Kidney (tissue), 10 donors: ENCODE measurements at regions not wholly inside any gene's neighbourhood (a gene's known extent, or its start where the extent isn't known, plus 50 kb on each side); places are given as distances from the start of the nearest gene placed in this dataset.
"Not testable (repeated sequence)": the region's sequence is repeated elsewhere in the genome, so short reads cannot be mapped to it uniquely, and the experiment has no call there.

Source experiments
- DNase-seq, 5 donors: peaks; one replicate each; pipeline ENCODE4 v3.0.0-alpha.2; 2013 to 2020
- FAIRE-seq: peaks from 2 replicates; lab custom pipeline; 2012; peaks lifted over from hg19 to GRCh38; lab: Jason Lieb, UNC
- H3K27ac ChIP-seq, 2 donors: one replicate each; pipeline ENCODE4 v1.7.0; 2013; ENCODE audit warnings: low read depth in 2 of 2, low read length in 2 of 2, inconsistent platforms in 1 of 2
- H3K27me3 ChIP-seq: one replicate; pipeline ENCODE4 v1.7.1; 2013; ENCODE audit warnings: low read length, inconsistent platforms; ENCODE audit not compliant: control insufficient read depth, insufficient read depth
- H3K36me3 ChIP-seq, 3 donors: one replicate each; pipeline versions ENCODE4 v1.7.0 to v1.7.1; 2013; ENCODE audit warnings: low read length in 3 of 3, control low read depth in 1 of 3, inconsistent platforms in 1 of 3; ENCODE audit not compliant: insufficient read depth in 3 of 3, control insufficient read depth in 2 of 3
- H3K4me1 ChIP-seq, 3 donors: one replicate each; pipeline versions ENCODE4 v1.7.0 to v1.7.1; 2013; ENCODE audit warnings: low read length in 3 of 3, inconsistent platforms in 1 of 3, low read depth in 1 of 3; ENCODE audit not compliant: control insufficient read depth in 2 of 3, insufficient read depth in 2 of 3
- H3K4me3 ChIP-seq, 3 donors: one replicate each; pipeline versions ENCODE4 v1.7.0 to v1.8.1; 2013; ENCODE audit warnings: low read length in 3 of 3, control low read depth in 1 of 3, inconsistent platforms in 1 of 3
- H3K9ac ChIP-seq, 3 donors: one replicate each; pipeline versions ENCODE4 v1.7.0 to v1.7.1; 2013; ENCODE audit warnings: low read length in 3 of 3, control low read depth in 1 of 3, inconsistent platforms in 1 of 3
- H3K9me3 ChIP-seq, 3 donors: one replicate each; pipeline versions ENCODE4 v1.7.0 to v1.7.1; 2013; ENCODE audit warnings: low read length in 3 of 3, control low read depth in 1 of 3, inconsistent platforms in 1 of 3; ENCODE audit not compliant: control insufficient read depth in 2 of 3, insufficient read depth in 1 of 3
- intact Hi-C: fragments of 100-400 bp; cut with DNase I; formaldehyde crosslinking; loops from one replicate; pipeline ENCODE4 v1.11.1; 2022
- donor health status: control.
- donor health status: control.
- donor health status: DM: yes; HTN: yes; CAD: no.
- donor health status: Normal renal cell carcinoma (clear cell type).

DNA sequence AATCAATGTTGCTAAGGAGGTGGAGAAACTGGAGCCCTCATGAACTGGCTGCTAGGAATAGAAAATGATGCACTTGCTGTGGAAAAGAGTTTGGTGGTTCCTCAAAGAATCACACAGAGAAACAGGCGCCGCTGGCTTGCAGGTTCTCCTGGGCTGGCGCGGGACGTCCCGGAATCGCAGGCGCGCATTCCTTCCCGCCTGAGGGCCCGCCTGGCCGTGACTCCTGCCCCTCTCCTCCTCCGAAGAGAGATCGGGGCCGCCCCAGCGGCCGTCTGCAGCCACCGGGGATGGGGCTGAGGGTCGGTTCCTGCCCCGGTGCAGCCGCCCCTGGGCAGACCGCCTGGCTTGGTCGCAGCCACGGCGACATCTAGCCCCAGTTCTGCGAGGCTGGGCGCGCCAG is 284.4 kb downstream of the CWH43 start:
- DNase-seq, result peak in 1 of 5 donors; percentile 71
- H3K36me3 ChIP-seq, H3K4me3 ChIP-seq, intact Hi-C loops, H3K4me1 ChIP-seq, H3K9me3 ChIP-seq, H3K9ac ChIP-seq, H3K27ac ChIP-seq, FAIRE-seq, H3K27me3 ChIP-seq: not testable (repeated sequence)

DNA sequence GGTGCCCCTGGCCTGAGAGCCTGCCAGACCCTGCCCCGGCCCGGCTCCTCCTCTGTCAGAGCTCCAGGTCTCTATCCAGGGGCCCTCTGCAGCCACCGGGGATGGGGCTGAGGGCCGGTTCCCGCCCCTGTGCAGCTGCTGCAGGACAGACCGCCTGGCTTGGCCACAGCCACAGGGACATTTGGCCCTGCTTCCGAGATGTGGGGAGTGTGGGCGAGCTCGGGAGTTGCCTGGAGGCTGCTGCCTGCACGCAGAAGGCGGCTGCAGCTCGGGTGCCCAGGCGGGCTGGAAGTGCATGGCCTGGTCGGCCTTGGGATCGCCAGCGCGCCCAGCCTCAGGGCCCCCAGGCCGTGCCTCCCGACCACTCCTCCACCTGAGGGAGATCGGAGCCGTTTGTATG is 284.8 kb downstream of the CWH43 start:
- intact Hi-C loops, H3K9me3 ChIP-seq, H3K9ac ChIP-seq, H3K4me3 ChIP-seq, H3K36me3 ChIP-seq, FAIRE-seq, H3K4me1 ChIP-seq, H3K27ac ChIP-seq, H3K27me3 ChIP-seq: not testable (repeated sequence)
- peak in 1 of 5 donors; percentile 45 for DNase-seq

DNA sequence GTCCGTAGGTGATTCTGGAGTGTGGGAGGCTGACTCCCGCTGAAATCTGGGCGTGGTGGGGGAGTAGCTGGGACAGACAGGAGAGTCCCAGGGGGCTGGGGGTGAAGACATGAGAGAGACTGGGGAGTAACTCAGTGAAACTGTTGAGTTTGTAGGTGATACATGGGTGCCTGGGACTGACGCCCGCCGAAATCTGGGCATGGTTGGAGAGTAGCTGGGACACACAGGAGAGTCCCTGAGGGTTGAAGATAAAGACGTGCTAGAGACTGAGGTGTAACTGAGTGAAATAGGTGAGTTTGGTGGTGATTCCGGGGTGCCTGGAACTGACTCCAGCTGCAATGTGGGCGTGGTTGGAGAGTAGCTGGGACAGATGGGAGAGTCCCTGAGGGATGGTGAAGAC is 299.8 kb downstream of the CWH43 start:
- H3K36me3 ChIP-seq, H3K27ac ChIP-seq, FAIRE-seq, H3K9me3 ChIP-seq, H3K27me3 ChIP-seq, H3K4me1 ChIP-seq, intact Hi-C loops, H3K4me3 ChIP-seq, H3K9ac ChIP-seq: not testable (repeated sequence)
- peak in 1 of 5 donors; percentile 77 for DNase-seq

DNA sequence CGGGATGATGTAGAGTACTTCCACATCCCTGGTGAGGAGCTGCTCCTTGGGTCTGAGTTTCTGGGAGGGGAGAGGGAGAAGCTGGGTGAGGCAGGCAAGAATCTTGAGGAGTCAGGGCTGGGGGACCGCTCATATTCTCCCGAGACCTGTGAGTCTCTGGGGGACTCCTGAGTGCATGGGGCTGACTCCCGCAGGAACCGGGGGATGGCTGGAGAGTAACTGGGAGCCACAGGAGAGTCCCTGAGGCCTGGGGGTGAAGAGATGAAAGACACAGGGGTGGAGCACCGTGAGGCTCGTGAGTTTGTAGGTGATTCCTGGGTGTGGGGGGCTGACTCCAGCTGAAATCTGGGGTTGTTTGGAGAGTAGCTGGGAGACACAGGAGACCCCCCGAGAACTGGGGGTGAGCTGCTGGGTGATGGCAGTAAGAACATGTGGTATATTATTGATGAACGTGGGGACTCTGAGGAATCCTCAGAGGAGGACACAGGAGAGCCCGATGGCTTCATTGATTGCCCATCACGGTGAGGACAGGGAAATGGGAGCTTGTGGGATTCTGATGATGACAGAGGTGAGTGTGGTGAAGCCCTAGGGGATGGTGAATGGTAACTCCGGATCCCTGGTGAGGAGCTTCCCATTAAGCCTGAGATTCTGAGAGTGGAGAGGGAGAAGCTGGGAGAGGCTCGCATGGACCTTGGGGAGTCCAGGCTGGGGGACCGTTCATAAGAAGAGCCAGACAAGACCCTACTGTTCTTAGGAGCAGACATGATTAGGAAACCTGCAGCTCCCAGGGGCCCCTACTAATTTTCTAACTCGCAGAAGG is 301.1 kb downstream of the CWH43 start:
- DNase-seq, result peak in 2 of 5 donors; percentile 9 to 91
- H3K27ac ChIP-seq, H3K9me3 ChIP-seq, FAIRE-seq, H3K36me3 ChIP-seq, H3K4me3 ChIP-seq, H3K4me1 ChIP-seq, H3K9ac ChIP-seq, intact Hi-C loops, H3K27me3 ChIP-seq: not testable (repeated sequence)

DNA sequence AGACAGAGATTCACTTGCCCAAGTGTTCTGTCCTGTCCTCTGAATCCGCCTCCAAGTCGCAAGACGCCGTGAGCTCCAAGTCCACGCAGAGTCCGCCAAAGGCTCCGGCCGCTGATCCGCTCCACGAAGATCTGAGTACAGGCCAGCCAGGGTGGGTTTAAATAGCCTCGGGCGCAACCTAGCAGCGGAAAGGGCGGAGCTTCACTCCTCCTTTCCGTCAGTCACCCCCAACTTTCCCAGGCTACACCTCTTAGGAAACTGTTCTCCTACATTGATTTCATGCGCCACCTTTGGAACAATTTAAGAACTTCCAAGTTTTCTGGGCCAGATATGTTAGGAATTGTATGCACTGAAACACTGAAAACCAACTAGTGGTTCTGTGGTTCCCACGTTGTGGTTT is 301.8 kb downstream of the CWH43 start:
- H3K9ac ChIP-seq, H3K9me3 ChIP-seq, H3K36me3 ChIP-seq, FAIRE-seq, H3K4me1 ChIP-seq, H3K27ac ChIP-seq, H3K27me3 ChIP-seq, H3K4me3 ChIP-seq, intact Hi-C loops: not testable (repeated sequence)
- peak in 2 of 5 donors; percentile 9 to 93 for DNase-seq

DNA sequence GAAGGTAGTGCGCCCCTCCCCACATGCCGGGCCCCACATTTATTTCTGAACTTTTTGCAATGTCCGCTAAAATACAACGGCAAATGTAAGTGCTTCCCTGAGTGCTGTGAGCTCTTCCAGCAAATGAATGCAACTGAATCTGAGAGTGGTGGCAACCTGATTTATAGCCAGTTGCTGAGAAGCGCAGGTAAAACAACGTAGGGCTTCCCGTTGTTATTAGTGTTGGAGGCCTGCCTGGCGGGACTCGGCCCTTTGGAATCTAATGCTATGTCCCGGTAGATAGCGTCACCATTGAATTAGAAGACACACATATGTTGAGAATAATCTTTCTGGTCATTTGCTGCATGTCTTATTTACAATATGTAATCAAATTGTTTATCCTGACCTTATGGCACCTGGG is 302.7 kb downstream of the CWH43 start:
- H3K4me1 ChIP-seq, FAIRE-seq, H3K9me3 ChIP-seq, H3K27ac ChIP-seq, H3K4me3 ChIP-seq, intact Hi-C loops, H3K9ac ChIP-seq, H3K36me3 ChIP-seq, H3K27me3 ChIP-seq: not testable (repeated sequence)
- DNase-seq, result peak in 1 of 5 donors; percentile 76

DNA sequence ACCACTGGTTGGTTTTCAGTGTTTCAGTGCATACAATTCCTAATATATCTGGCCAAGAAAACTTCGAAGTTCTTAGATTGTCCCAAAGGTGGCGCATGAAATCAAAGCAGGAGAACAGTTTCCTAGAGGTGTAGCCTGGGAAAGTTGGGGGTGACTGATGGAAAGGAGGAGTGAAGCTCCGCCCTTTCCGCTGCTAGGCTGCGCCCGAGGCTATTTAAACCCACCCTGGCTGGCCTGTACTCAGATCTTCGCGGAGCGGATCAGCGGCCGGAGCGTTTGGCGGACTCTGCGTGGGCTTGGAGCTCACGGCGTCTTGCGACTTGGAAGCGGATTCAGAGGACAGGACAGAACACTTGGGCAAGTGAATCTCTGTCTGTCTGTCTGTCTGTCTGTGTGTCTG is 328.7 kb downstream of the CWH43 start:
- H3K36me3 ChIP-seq, DNase-seq, H3K9ac ChIP-seq, H3K4me1 ChIP-seq, H3K9me3 ChIP-seq, FAIRE-seq, H3K27me3 ChIP-seq, intact Hi-C loops, H3K27ac ChIP-seq, H3K4me3 ChIP-seq: not testable (repeated sequence)

DNA sequence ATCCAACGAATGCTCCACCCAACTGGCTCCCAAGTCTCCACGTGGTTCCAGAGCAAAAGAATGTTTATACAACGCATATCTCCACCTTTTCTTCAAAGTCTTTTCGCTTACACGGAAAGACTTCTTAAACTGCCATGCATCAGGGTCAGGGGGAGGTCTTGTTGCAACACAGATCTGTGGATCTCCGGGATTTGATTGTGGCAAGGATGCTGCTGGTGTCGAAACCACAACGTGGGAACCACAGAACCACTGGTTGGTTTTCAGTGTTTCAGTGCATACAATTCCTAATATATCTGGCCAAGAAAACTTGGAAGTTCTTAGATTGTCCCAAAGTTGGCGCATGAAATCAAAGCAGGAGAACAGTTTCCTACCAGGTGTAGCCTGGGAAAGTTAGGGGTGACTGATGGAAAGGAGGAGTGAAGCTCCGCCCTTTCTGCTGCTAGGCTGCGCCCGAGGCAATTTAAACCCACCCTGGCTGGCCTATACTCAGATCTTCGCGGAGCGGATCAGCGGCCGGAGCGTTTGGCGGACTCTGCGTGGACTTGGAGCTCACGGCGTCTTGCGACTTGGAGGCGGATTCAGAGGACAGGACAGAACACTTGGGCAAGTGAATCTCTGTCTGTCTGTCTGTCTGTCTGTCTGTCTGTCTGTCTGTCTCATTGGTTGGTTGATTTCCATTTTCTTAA is 334.8 kb downstream of the CWH43 start:
- intact Hi-C loops, H3K4me1 ChIP-seq, H3K36me3 ChIP-seq, H3K9me3 ChIP-seq, H3K9ac ChIP-seq, H3K27ac ChIP-seq, DNase-seq, FAIRE-seq, H3K4me3 ChIP-seq, H3K27me3 ChIP-seq: not testable (repeated sequence)
